ENCODE measurements at regions not wholly inside any gene's neighbourhood (a gene's known extent, or its start where the extent isn't known, plus 50 kb on each side); places are given as distances from the start of the nearest gene placed in this dataset.

DNA sequence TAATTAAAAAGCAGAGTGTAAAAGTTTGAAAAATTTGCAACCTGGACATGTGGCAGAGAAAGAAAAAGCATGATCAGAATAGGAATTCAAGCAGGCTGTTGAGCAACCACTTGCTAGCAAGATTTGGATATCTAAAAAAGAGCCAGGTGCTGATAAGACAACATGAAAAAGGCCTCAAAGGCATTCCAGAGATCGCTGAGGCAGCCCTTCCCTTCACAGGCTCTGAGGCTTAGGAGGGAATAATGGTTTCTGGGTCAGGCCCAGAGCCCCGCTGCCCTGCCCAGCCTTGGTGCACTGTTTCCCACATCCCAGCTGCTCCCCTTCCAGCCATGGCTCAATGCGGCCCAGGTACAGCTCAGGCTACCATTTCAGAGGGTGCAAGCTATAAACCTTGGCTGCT lies 64.1 kb upstream of the EEPD1 start:
- TF ChIP-seq YY1 (IDR thresholded peaks at IDR 0.05; ENCODE audit: low read depth) (no peak), POLR2AphosphoS5 (IDR thresholded peaks at IDR 0.05; ENCODE audit: low read depth, low read length) (no peak), SMC3 (IDR thresholded peaks at IDR 0.05; ENCODE audit: low read depth, low read length) (no peak), EZH2phosphoT487 (IDR thresholded peaks at IDR 0.05; ENCODE audit: borderline replicate concordance, low read depth) (no peak), FOXM1 (IDR thresholded peaks at IDR 0.05; ENCODE audit: low read depth) (no peak), EP300 (IDR thresholded peaks at IDR 0.05; ENCODE audit: borderline replicate concordance in 1 of 2, low read depth in 1 of 2, low read length in 1 of 2) (no peak)
- TF ChIP-seq, protein P1, sequence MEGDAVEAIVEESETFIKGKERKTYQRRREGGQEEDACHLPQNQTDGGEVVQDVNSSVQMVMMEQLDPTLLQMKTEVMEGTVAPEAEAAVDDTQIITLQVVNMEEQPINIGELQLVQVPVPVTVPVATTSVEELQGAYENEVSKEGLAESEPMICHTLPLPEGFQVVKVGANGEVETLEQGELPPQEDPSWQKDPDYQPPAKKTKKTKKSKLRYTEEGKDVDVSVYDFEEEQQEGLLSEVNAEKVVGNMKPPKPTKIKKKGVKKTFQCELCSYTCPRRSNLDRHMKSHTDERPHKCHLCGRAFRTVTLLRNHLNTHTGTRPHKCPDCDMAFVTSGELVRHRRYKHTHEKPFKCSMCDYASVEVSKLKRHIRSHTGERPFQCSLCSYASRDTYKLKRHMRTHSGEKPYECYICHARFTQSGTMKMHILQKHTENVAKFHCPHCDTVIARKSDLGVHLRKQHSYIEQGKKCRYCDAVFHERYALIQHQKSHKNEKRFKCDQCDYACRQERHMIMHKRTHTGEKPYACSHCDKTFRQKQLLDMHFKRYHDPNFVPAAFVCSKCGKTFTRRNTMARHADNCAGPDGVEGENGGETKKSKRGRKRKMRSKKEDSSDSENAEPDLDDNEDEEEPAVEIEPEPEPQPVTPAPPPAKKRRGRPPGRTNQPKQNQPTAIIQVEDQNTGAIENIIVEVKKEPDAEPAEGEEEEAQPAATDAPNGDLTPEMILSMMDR (IDR thresholded peaks at IDR 0.05), result no peak
- TF ChIP-seq, protein P2, sequence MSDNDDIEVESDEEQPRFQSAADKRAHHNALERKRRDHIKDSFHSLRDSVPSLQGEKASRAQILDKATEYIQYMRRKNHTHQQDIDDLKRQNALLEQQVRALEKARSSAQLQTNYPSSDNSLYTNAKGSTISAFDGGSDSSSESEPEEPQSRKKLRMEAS (IDR thresholded peaks at IDR 0.05; ENCODE audit: low read depth), result no peak

Data from SK-N-SH (cell line).